SU-DHL-6 (cell line): ENCODE measurements at regions not wholly inside any gene's neighbourhood (a gene's known extent, or its start where the extent isn't known, plus 50 kb on each side); places are given as distances from the start of the nearest gene placed in this dataset.

Experiments used
- H2AFZ ChIP-seq: fragments of 200-600 bp; sonication (generic); 2 replicates; pipeline ENCODE4 v1.6.1; 2014; ENCODE audit warnings: low read depth, mild to moderate bottlenecking, moderate library complexity, mixed read lengths, antibody characterized with exemption, low read length; ENCODE audit not compliant: severe bottlenecking
- H3F3A ChIP-seq: fragments of 200-600 bp; shearing (Covaris generic); 2 replicates; pipeline ENCODE4 v1.6.0; 2016; ENCODE audit warnings: antibody characterized with exemption, mild to moderate bottlenecking; ENCODE audit not compliant: insufficient read depth
- H3K27ac ChIP-seq: fragments of 200-600 bp; sonication (generic); 2 replicates; pipeline ENCODE4 v1.5.1; 2016; ENCODE audit warnings: low read depth, mild to moderate bottlenecking, low read length, moderate library complexity, mixed read lengths
- H3K27me3 ChIP-seq: fragments of 200-600 bp; sonication (generic), shearing (Covaris generic); 2 replicates; pipeline ENCODE4 v1.6.0; 2014; ENCODE audit warnings: mild to moderate bottlenecking, low read length
- H3K36me3 ChIP-seq: fragments of 200-600 bp; sonication (generic); 2 replicates; pipeline ENCODE4 v1.6.1; 2014; ENCODE audit warnings: mild to moderate bottlenecking, low read length, mixed read lengths
- H3K4me2 ChIP-seq: fragments of 300-600, 200-600 bp; shearing (Covaris generic), sonication (generic); 2 replicates; pipeline ENCODE4 v1.6.0; 2014; ENCODE audit warnings: low read length, low read depth, mild to moderate bottlenecking; ENCODE audit not compliant: poor library complexity, severe bottlenecking
- H3K4me3 ChIP-seq: fragments of 200-600 bp; sonication (generic); 2 replicates; pipeline ENCODE4 v1.5.1; 2014; ENCODE audit warnings: antibody characterized with exemption, low read length, mild to moderate bottlenecking, mixed read lengths; ENCODE audit not compliant: insufficient read depth, poor library complexity, severe bottlenecking
- H3K79me2 ChIP-seq: fragments of 200-600 bp; sonication (generic); 2 replicates; pipeline ENCODE4 v1.6.1; 2014; ENCODE audit warnings: mild to moderate bottlenecking, low read length, moderate library complexity; ENCODE audit not compliant: insufficient read depth
- H3K9ac ChIP-seq: fragments of 200-600 bp; sonication (generic); 2 replicates; pipeline ENCODE4 v1.7.0; 2014; ENCODE audit warnings: mild to moderate bottlenecking, low read length
- H3K9me2 ChIP-seq: fragments of 200-600 bp; sonication (generic); replicated peaks from 2 replicates; pipeline ENCODE4 v1.6.1; 2014; ENCODE audit warnings: low read length; ENCODE audit not compliant: insufficient read depth
- H3K9me3 ChIP-seq: fragments of 200-600 bp; sonication (generic); 2 replicates; pipeline ENCODE4 v1.6.1; 2014; ENCODE audit warnings: low read length, mixed read lengths; ENCODE audit not compliant: insufficient read depth
- H4K20me1 ChIP-seq: fragments of 200-600 bp; sonication (generic); 2 replicates; pipeline ENCODE4 v1.6.1; 2014; ENCODE audit warnings: low read depth, mild to moderate bottlenecking, antibody characterized with exemption, low read length, moderate library complexity, mixed read lengths
- EZH2phosphoT487 ChIP-seq: fragments of 200-600 bp; sonication (generic), shearing (Covaris generic); conservative IDR thresholded peaks from 2 replicates; pipeline ENCODE4 v1.6.1; 2018; ENCODE audit warnings: mild to moderate bottlenecking, antibody characterized with exemption, low read length, moderate library complexity, mixed read lengths
- TF ChIP-seq, protein P1 (sequence below): fragments of 200-600 bp; sonication (generic); IDR thresholded peaks from one replicate; pipeline ENCODE4 v1.5.1; 2017; ENCODE audit warnings: antibody characterized with exemption, mild to moderate bottlenecking, low read length, moderate library complexity; ENCODE audit not compliant: insufficient read depth, poor library complexity, severe bottlenecking

DNA sequence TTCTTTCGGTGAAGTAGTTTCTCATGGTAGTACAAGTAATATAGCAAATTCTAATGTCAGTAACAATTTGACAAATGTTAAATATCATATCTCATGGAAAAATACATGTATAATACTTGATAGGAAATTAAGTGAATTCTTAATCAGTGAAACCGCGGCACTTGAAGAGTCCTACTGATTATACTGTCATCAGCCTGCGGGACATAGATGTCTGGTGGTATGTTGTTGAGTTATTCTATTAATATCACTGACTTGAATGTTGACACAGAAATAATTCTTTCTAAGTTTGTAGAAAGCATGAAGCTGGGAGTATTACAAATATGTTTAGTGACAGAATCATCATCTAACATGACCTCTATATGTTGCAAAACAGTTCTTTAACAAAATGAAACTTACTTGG is 479.8 kb upstream of the IMPG1 start:
- Histone ChIP-seq H3K27me3 (no peaks in the 10 kb centered on the region), H3K27ac (no peak overlapping the region), H2AFZ (no peak overlapping the region), H3K9me2 (no peaks in the 10 kb centered on the region), H3K4me2 (no peak overlapping the region), H3K9me3 (no peaks in the 10 kb centered on the region), H3K9ac (no peak overlapping the region), H3K4me3 (no peak overlapping the region), H3K79me2 (no peaks in the 10 kb centered on the region), H3F3A (no peaks in the 10 kb centered on the region), H3K36me3 (no peaks in the 10 kb centered on the region), H4K20me1 (no peaks in the 10 kb centered on the region)
- TF ChIP-seq, protein P1, sequence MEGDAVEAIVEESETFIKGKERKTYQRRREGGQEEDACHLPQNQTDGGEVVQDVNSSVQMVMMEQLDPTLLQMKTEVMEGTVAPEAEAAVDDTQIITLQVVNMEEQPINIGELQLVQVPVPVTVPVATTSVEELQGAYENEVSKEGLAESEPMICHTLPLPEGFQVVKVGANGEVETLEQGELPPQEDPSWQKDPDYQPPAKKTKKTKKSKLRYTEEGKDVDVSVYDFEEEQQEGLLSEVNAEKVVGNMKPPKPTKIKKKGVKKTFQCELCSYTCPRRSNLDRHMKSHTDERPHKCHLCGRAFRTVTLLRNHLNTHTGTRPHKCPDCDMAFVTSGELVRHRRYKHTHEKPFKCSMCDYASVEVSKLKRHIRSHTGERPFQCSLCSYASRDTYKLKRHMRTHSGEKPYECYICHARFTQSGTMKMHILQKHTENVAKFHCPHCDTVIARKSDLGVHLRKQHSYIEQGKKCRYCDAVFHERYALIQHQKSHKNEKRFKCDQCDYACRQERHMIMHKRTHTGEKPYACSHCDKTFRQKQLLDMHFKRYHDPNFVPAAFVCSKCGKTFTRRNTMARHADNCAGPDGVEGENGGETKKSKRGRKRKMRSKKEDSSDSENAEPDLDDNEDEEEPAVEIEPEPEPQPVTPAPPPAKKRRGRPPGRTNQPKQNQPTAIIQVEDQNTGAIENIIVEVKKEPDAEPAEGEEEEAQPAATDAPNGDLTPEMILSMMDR = no peak
- no peak for TF ChIP-seq EZH2phosphoT487

DNA sequence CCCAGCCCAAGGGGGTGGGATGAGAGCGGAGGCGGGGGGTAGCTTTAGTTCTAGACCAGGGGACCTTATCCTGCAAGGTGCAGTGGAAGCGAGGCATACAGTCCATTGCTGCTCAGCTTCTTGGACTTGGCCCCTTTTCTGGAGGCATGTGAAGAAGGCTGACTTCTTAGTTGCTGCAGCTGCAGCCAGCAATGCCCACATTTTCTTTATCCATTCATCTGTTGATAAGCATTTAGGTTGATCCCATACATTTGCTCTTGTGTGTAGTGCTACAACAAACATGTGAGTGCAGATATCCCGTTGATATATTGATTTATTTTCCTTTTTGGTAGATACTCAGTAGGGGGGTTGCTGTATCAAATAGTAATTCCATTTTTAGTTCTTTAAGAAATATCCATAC is 461.2 kb upstream of the IMPG1 start:
- H3K9me2 ChIP-seq = no peaks in the 10 kb centered on the region
- H3K9me3 ChIP-seq = no peaks in the 10 kb centered on the region
- no peak overlapping the region for H3K4me2 ChIP-seq
- TF ChIP-seq EZH2phosphoT487 = no peak
- TF ChIP-seq, protein P1 = no peak
- H3K27ac ChIP-seq = no peak overlapping the region
- no peak overlapping the region for H3K9ac ChIP-seq
- H3K36me3 ChIP-seq = no peaks in the 10 kb centered on the region
- no peak overlapping the region for H3K4me3 ChIP-seq
- H3F3A ChIP-seq = no peaks in the 10 kb centered on the region
- H2AFZ ChIP-seq = no peak overlapping the region
- no peaks in the 10 kb centered on the region for H4K20me1 ChIP-seq
- H3K27me3 ChIP-seq = no peaks in the 10 kb centered on the region
- no peaks in the 10 kb centered on the region for H3K79me2 ChIP-seq

DNA sequence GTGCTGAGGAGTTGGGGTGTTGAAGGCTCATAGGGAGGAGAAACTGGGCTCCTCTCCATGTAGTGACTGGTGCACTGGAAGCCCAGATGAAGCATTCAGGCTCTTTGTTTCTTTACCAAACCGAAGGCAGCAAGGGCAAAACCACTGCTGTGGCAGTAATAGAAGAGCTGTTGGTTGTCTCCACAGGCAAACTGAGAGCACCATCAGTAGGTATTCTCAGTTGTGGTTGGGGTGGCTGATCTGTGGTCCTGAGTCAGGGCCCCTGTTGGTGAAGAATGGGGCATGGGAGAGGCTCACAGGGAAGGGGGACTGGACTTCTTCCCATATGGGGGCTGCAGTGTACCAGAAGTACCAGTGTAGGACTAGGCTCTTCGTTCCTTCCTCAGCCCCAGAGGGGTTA is 460.2 kb upstream of the IMPG1 start:
- Histone ChIP-seq H3K4me2 (no peak overlapping the region), H4K20me1 (no peaks in the 10 kb centered on the region), H3K9me2 (no peaks in the 10 kb centered on the region), H2AFZ (no peak overlapping the region), H3K27ac (no peak overlapping the region), H3F3A (no peaks in the 10 kb centered on the region), H3K36me3 (no peaks in the 10 kb centered on the region), H3K9me3 (no peaks in the 10 kb centered on the region), H3K4me3 (no peak overlapping the region), H3K79me2 (no peaks in the 10 kb centered on the region), H3K9ac (no peak overlapping the region), H3K27me3 (no peaks in the 10 kb centered on the region)
- TF ChIP-seq EZH2phosphoT487 = no peak
- TF ChIP-seq, protein P1 = no peak

- Histone ChIP-seq H3K27me3 (no peaks in the 10 kb centered on the region), H4K20me1 (no peaks in the 10 kb centered on the region), H2AFZ (no peak overlapping the region), H3K79me2 (no peaks in the 10 kb centered on the region), H3F3A (no peaks in the 10 kb centered on the region), H3K27ac (no peak overlapping the region), H3K9me3 (no peaks in the 10 kb centered on the region), H3K36me3 (no peaks in the 10 kb centered on the region), H3K4me2 (no peak overlapping the region), H3K4me3 (no peak overlapping the region), H3K9me2 (no peaks in the 10 kb centered on the region), H3K9ac (no peak overlapping the region)
- TF ChIP-seq, protein P1 = no peak
- no peak for TF ChIP-seq EZH2phosphoT487
These were observed 446.0 kb upstream of the IMPG1 start for GRCh38 chr6:76518443-76518842.
